H9 (cell line): ENCODE measurements at regions not wholly inside any gene's neighbourhood (a gene's known extent, or its start where the extent isn't known, plus 50 kb on each side); places are given as distances from the start of the nearest gene placed in this dataset.

ENCODE experiments used
- DNase-seq: peaks from one replicate; pipeline ENCODE4 v3.0.0-alpha.2; 2017
- H2AFZ ChIP-seq: one replicate; pipeline ENCODE4 v1.6.1; 2013; ENCODE audit warnings: mild to moderate bottlenecking, low read length, control low read depth, moderate library complexity
- H2AK5ac ChIP-seq: 2 replicates; pipeline ENCODE4 v1.6.1; 2013; ENCODE audit warnings: low read length, control low read depth, mixed read lengths; ENCODE audit not compliant: insufficient read length
- H2BK120ac ChIP-seq: one replicate; pipeline ENCODE4 v1.6.1; 2013; ENCODE audit warnings: low read depth, mild to moderate bottlenecking, low read length, control low read depth, inconsistent platforms; ENCODE audit not compliant: poor library complexity, severe bottlenecking
- H2BK12ac ChIP-seq: 2 replicates; pipeline ENCODE4 v1.6.1; 2013; ENCODE audit warnings: low read length, control low read depth, mixed read lengths, low read depth; ENCODE audit not compliant: insufficient read length
- H2BK15ac ChIP-seq: 2 replicates; pipeline ENCODE4 v1.6.1; 2013; ENCODE audit warnings: low read depth, low read length, control low read depth
- H2BK20ac ChIP-seq: one replicate; pipeline ENCODE4 v1.6.1; 2013; ENCODE audit warnings: low read depth, mild to moderate bottlenecking, low read length, control low read depth, inconsistent platforms; ENCODE audit not compliant: poor library complexity, severe bottlenecking
- H2BK5ac ChIP-seq: 2 replicates; pipeline ENCODE4 v1.6.1; 2013; ENCODE audit warnings: low read length, control low read depth, mixed read lengths; ENCODE audit not compliant: insufficient read length
- H3K14ac ChIP-seq: 2 replicates; pipeline ENCODE4 v1.6.1; 2013; ENCODE audit warnings: low read length, control low read depth; ENCODE audit not compliant: insufficient read depth
- H3K18ac ChIP-seq: 2 replicates; pipeline ENCODE4 v1.6.1; 2013; ENCODE audit warnings: low read depth, mild to moderate bottlenecking, mixed read lengths, low read length, control low read depth; ENCODE audit not compliant: insufficient read length
- H3K23ac ChIP-seq: 2 replicates; pipeline ENCODE4 v1.6.1; 2013; ENCODE audit warnings: low read length, control low read depth, mixed read lengths, low read depth; ENCODE audit not compliant: insufficient read length
- H3K23me2 ChIP-seq: 2 replicates; pipeline ENCODE4 v1.6.1; 2013; ENCODE audit warnings: low read depth, mild to moderate bottlenecking, mixed read lengths, low read length, control low read depth; ENCODE audit not compliant: insufficient read length, poor library complexity, severe bottlenecking
- H3K27ac ChIP-seq: 2 replicates; pipeline ENCODE4 v1.5.1; 2013; ENCODE audit warnings: low read length, control low read depth, mixed read lengths, low read depth; ENCODE audit not compliant: insufficient read length
- H3K27me3 ChIP-seq: 2 replicates; pipeline ENCODE4 v1.6.1; 2013; ENCODE audit warnings: low read length, control low read depth, inconsistent platforms; ENCODE audit not compliant: insufficient read depth
- H3K4ac ChIP-seq: 2 replicates; pipeline ENCODE4 v1.6.1; 2013; ENCODE audit warnings: low read depth, mild to moderate bottlenecking, control low read depth, inconsistent platforms, low read length, moderate library complexity
- H3K4me1 ChIP-seq: 2 replicates; pipeline ENCODE4 v1.6.1; 2013; ENCODE audit warnings: low read length, control low read depth, inconsistent platforms; ENCODE audit not compliant: insufficient read depth
- H3K4me2 ChIP-seq: 2 replicates; pipeline ENCODE4 v1.6.1; 2013; ENCODE audit warnings: low read length, control low read depth, mixed read lengths; ENCODE audit not compliant: insufficient read length, insufficient read depth
- H3K56ac ChIP-seq: 2 replicates; pipeline ENCODE4 v1.6.1; 2013; ENCODE audit warnings: low read depth, mild to moderate bottlenecking, mixed read lengths, low read length, control low read depth; ENCODE audit not compliant: insufficient read length
- H3K79me1 ChIP-seq: 2 replicates; pipeline ENCODE4 v1.6.1; 2013; ENCODE audit warnings: low read depth, mild to moderate bottlenecking, moderate library complexity, low read length, control low read depth, inconsistent platforms; ENCODE audit not compliant: insufficient read depth, poor library complexity, severe bottlenecking
- H3K79me2 ChIP-seq: 2 replicates; pipeline ENCODE4 v1.6.1; 2013; ENCODE audit warnings: low read length, control low read depth, inconsistent platforms; ENCODE audit not compliant: insufficient read depth
- H3K9ac ChIP-seq: 2 replicates; pipeline ENCODE4 v1.6.1; 2013; ENCODE audit warnings: low read length, control low read depth, mixed read lengths; ENCODE audit not compliant: insufficient read length; ENCODE audit errors: extremely low read depth
- H3K9me3 ChIP-seq: one replicate; pipeline ENCODE4 v1.6.1; 2013; ENCODE audit warnings: low read depth, low read length, inconsistent platforms; ENCODE audit not compliant: control insufficient read depth
- H3T11ph ChIP-seq: one replicate; pipeline ENCODE4 v1.6.1; 2013; ENCODE audit warnings: mild to moderate bottlenecking, low read length, control low read depth, inconsistent platforms
- H4K20me1 ChIP-seq: one replicate; pipeline ENCODE4 v1.6.1; 2013; ENCODE audit not compliant: control insufficient read depth, insufficient read length, insufficient read depth
- H4K5ac ChIP-seq: 2 replicates; pipeline ENCODE4 v1.6.1; 2013; ENCODE audit warnings: low read depth, mild to moderate bottlenecking, mixed read lengths, low read length, control low read depth; ENCODE audit not compliant: insufficient read length
- H4K8ac ChIP-seq: replicated peaks from 2 replicates; pipeline ENCODE4 v1.6.1; 2013; ENCODE audit warnings: low read length, control low read depth, mixed read lengths, low read depth; ENCODE audit not compliant: insufficient read length
- H4K91ac ChIP-seq: 2 replicates; pipeline ENCODE4 v1.6.1; 2013; ENCODE audit warnings: low read depth, mild to moderate bottlenecking, moderate library complexity, mixed read lengths, low read length, control low read depth; ENCODE audit not compliant: insufficient read length
- H3K27ac Mint-ChIP-seq, 3 experiments: 2 replicates in 2 of 3; 3 replicates in 1 of 3; pipeline ENCODE4 v1.8.0; 2020 to 2021; ENCODE audit warnings: mixed read lengths in 3 of 3, mild to moderate bottlenecking in 1 of 3, moderate library complexity in 1 of 3
- H3K27me3 Mint-ChIP-seq: 2 replicates; pipeline ENCODE4 v1.8.0; 2021; ENCODE audit warnings: low read depth, mild to moderate bottlenecking, moderate library complexity, mixed read lengths
- H3K36me3 Mint-ChIP-seq, 3 experiments: 2 replicates in 2 of 3; 3 replicates in 1 of 3; pipeline ENCODE4 v1.8.0; 2020 to 2021; ENCODE audit warnings: low read depth in 3 of 3, mixed read lengths in 3 of 3; ENCODE audit not compliant: insufficient read depth in 1 of 3
- H3K4me1 Mint-ChIP-seq, 2 experiments: 2 replicates each; pipeline ENCODE4 v1.8.0; 2020; ENCODE audit warnings: mixed read lengths in 2 of 2
- H3K4me3 Mint-ChIP-seq, 2 experiments: 2 replicates in 1 of 2; 3 replicates in 1 of 2; pipeline ENCODE4 v1.8.0; 2020 to 2021; ENCODE audit warnings: mild to moderate bottlenecking in 2 of 2, mixed read lengths in 2 of 2, moderate library complexity in 1 of 2
- H3K9me3 Mint-ChIP-seq, 2 experiments: 2 replicates in 1 of 2; 3 replicates in 1 of 2; pipeline ENCODE4 v1.8.0; 2020; ENCODE audit warnings: mild to moderate bottlenecking in 2 of 2, mixed read lengths in 2 of 2, moderate library complexity in 1 of 2
- CTCF ChIP-seq: fragments of 200-600 bp; sonication (generic); conservative IDR thresholded peaks from 3 replicates; pipeline ENCODE4 v1.8.0; 2021; ENCODE audit warnings: antibody characterized with exemption, mild to moderate bottlenecking
- WGBS: extraction: QIAGEN DNeasy Blood & Tissue Kit; methylation state at CpG from one replicate; pipeline ENCODE4 v1.1.7; 2013; ENCODE audit warnings: missing lambda C conversion rate, low lambda C conversion rate, mixed read lengths; ENCODE audit not compliant: insufficient read length; ENCODE audit errors: extremely low coverage; 5-methylcytosine and 5-hydroxymethylcytosine counted together

GRCh38 chr4:67325791-67326190, 219.5 kb downstream of the CENPC start:
- no peak overlapping the region for H2BK15ac ChIP-seq
- no peaks in the 10 kb centered on the region for H3K23me2 ChIP-seq
- no CpG with 5 or more reads among the region's 2 CpGs for WGBS
- no peak overlapping the region for H3K14ac ChIP-seq
- no peak overlapping the region for H2BK120ac ChIP-seq
- H3K18ac ChIP-seq: no peak overlapping the region
- H3K79me1 ChIP-seq: no peaks in the 10 kb centered on the region
- H2AK5ac ChIP-seq: no peak overlapping the region
- H3K27me3 ChIP-seq: no peaks in the 10 kb centered on the region
- H4K20me1 ChIP-seq: no peaks in the 10 kb centered on the region
- H3K4ac ChIP-seq: no peak overlapping the region
- no peak overlapping the region for H2BK12ac ChIP-seq
- H2BK20ac ChIP-seq: no peak overlapping the region
- no peak overlapping the region for H3K4me3 Mint-ChIP-seq
- no peak overlapping the region for H3T11ph ChIP-seq
- H3K9me3 Mint-ChIP-seq: peaks cover 21 to 24% of the 10 kb centered on the region in 2 experiments
- H3K4me2 ChIP-seq: no peak overlapping the region
- no peak overlapping the region for H2BK5ac ChIP-seq
- H4K5ac ChIP-seq: no peak overlapping the region
- no peak overlapping the region for H3K27ac Mint-ChIP-seq
- H3K23ac ChIP-seq: no peak overlapping the region
- peaks cover 5 to 11% (median 8%) of the 10 kb centered on the region in 3 experiments; a peak in 6 of 7 replicates for H3K36me3 Mint-ChIP-seq
- TF ChIP-seq CTCF: no peak
- H4K8ac ChIP-seq: no peak overlapping the region
- H3K9ac ChIP-seq: no peak overlapping the region
- H3K27me3 Mint-ChIP-seq: no peaks in the 10 kb centered on the region
- peaks cover 9 to 11% of the 10 kb centered on the region in 2 experiments for H3K4me1 Mint-ChIP-seq
- H4K91ac ChIP-seq: no peak overlapping the region
- H3K79me2 ChIP-seq: no peaks in the 10 kb centered on the region
- H2AFZ ChIP-seq: no peak overlapping the region
- no peaks in the 10 kb centered on the region for H3K9me3 ChIP-seq
- no peak for DNase-seq
- H3K27ac ChIP-seq: no peak overlapping the region
- H3K56ac ChIP-seq: no peak overlapping the region
- no peaks in the 10 kb centered on the region for H3K4me1 ChIP-seq
